ENCODE measurements at regions not wholly inside any gene's neighbourhood (a gene's known extent, or its start where the extent isn't known, plus 50 kb on each side); places are given as distances from the start of the nearest gene placed in this dataset.

GRCh38 chr3:30449290-30449632, 157.1 kb upstream of the TGFBR2 start:
- no peak for TF ChIP-seq CTCF (IDR thresholded peaks at IDR 0.05; ENCODE audit: poor library complexity, severe bottlenecking)
- TF ChIP-seq POLR2AphosphoS5 (IDR thresholded peaks at IDR 0.05) = no peak

Data from neural cell (in vitro differentiated cells).